Chondrocyte (in vitro differentiated cells): ENCODE measurements at regions not wholly inside any gene's neighbourhood (a gene's known extent, or its start where the extent isn't known, plus 50 kb on each side); places are given as distances from the start of the nearest gene placed in this dataset.

Source experiments
- DNase-seq: peaks from one replicate; pipeline ENCODE4 v3.0.0; 2021; ENCODE audit warnings: mixed read lengths, low spot score
- H3K27ac Mint-ChIP-seq: one replicate; pipeline ENCODE4 v1.8.0; 2021; ENCODE audit warnings: mild to moderate bottlenecking, moderate library complexity, mixed read lengths; ENCODE audit not compliant: unreplicated experiment
- H3K27me3 Mint-ChIP-seq: 2 replicates; pipeline ENCODE4 v1.8.0; 2021; ENCODE audit warnings: low read depth, mixed read lengths
- H3K36me3 Mint-ChIP-seq: 2 replicates; pipeline ENCODE4 v1.8.0; 2021; ENCODE audit warnings: low read depth, mixed read lengths
- H3K4me1 Mint-ChIP-seq: 2 replicates; pipeline ENCODE4 v1.8.0; 2021; ENCODE audit warnings: low read depth, mild to moderate bottlenecking, mixed read lengths
- H3K4me3 Mint-ChIP-seq: one replicate; pipeline ENCODE4 v1.8.0; 2021; ENCODE audit warnings: mild to moderate bottlenecking, moderate library complexity, mixed read lengths; ENCODE audit not compliant: unreplicated experiment
- H3K9me3 Mint-ChIP-seq: 2 replicates; pipeline ENCODE4 v1.8.0; 2021; ENCODE audit warnings: low read depth, mixed read lengths
- TF ChIP-seq, protein P1 (sequence below): fragments of 200-600 bp; sonication (generic); IDR thresholded peaks from 2 replicates; pipeline ENCODE4 v1.5.0; 2021; ENCODE audit warnings: antibody characterized with exemption, mild to moderate bottlenecking, moderate library complexity

DNA sequence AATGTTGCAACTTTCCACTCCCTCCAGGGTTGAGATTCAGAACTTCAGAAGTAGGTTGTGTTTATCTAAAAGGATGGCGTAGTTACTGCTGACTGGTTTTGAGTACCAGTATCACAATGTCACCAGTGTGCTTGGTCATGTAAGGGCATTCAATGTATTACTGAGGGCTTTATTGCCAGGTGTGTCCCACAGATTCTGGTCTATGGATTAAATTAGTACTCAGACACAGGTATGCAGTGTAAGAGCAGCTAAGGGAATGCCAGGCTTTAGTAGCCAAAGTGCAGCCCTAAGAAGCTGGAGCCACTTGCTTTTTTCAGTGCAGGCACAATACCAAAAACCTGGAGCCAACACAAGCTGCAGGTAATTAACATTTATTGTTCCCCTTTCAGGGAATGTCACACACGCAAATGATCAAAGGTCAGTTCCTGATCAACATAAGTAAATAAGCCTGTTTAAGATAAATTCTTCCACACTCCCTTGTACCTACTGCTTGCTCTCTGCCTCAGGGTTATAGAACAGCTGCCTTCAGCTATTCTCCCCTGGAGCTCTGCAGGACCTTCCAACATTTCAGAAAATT lies 130.1 kb upstream of the ZNF91 start:
- H3K4me3 Mint-ChIP-seq = no peak overlapping the region
- no peak overlapping the region for H3K27ac Mint-ChIP-seq
- H3K27me3 Mint-ChIP-seq = no peaks in the 10 kb centered on the region
- DNase-seq = no peak
- H3K4me1 Mint-ChIP-seq = no peaks in the 10 kb centered on the region
- TF ChIP-seq, protein P1, sequence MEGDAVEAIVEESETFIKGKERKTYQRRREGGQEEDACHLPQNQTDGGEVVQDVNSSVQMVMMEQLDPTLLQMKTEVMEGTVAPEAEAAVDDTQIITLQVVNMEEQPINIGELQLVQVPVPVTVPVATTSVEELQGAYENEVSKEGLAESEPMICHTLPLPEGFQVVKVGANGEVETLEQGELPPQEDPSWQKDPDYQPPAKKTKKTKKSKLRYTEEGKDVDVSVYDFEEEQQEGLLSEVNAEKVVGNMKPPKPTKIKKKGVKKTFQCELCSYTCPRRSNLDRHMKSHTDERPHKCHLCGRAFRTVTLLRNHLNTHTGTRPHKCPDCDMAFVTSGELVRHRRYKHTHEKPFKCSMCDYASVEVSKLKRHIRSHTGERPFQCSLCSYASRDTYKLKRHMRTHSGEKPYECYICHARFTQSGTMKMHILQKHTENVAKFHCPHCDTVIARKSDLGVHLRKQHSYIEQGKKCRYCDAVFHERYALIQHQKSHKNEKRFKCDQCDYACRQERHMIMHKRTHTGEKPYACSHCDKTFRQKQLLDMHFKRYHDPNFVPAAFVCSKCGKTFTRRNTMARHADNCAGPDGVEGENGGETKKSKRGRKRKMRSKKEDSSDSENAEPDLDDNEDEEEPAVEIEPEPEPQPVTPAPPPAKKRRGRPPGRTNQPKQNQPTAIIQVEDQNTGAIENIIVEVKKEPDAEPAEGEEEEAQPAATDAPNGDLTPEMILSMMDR = no peak
- H3K36me3 Mint-ChIP-seq = no peaks in the 10 kb centered on the region
- peaks cover 62% of the 10 kb centered on the region for H3K9me3 Mint-ChIP-seq

DNA sequence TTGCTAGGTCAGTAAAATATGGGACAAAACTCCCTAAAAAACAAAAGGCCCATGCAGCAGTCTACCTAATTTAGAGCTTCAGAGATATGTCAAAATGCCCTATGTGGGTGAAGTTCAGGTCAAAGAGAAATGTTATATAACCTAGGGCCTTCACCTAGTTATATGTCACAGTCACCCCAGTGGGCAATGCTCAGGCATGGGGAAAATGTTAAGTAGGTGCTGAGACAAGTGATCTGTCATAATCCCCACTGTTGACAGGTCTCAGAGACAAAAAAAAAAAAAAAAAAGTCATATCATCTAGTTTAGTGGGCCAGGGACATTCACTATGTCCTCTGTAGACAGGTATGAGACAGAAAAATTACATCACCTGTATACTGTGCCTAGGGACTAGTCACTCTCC lies 128.6 kb upstream of the ZNF91 start:
- Mint-ChIP-seq H3K4me1 (no peaks in the 10 kb centered on the region), H3K36me3 (no peaks in the 10 kb centered on the region), H3K27ac (no peak overlapping the region), H3K27me3 (no peaks in the 10 kb centered on the region), H3K9me3 (peaks cover 67% of the 10 kb centered on the region), H3K4me3 (no peak overlapping the region)
- no peak for DNase-seq
- TF ChIP-seq, protein P1 = no peak

DNA sequence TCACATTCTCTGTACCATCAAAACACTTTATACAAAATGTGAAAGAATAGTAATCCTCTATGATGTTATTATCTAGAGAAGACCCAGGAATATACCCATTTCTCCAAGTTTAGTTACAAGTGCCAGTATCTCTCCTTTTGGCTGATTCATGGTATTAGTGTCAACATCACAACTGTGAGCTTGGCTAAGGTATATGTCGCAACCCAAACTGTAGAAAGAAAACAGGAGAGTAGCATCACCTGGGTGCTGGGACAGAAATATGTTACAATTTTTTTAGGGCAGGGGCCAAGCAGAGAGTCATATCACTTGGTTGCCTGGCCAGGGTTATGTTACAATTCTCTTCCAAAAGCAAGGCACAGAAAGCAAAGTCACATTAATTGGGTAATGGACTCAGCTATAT lies 127.2 kb upstream of the ZNF91 start:
- H3K4me1 Mint-ChIP-seq = no peaks in the 10 kb centered on the region
- no peak overlapping the region for H3K4me3 Mint-ChIP-seq
- no peaks in the 10 kb centered on the region for H3K27me3 Mint-ChIP-seq
- peaks cover 68% of the 10 kb centered on the region for H3K9me3 Mint-ChIP-seq
- DNase-seq = no peak
- H3K36me3 Mint-ChIP-seq = no peaks in the 10 kb centered on the region
- TF ChIP-seq, protein P1 = no peak
- H3K27ac Mint-ChIP-seq = no peak overlapping the region

DNA sequence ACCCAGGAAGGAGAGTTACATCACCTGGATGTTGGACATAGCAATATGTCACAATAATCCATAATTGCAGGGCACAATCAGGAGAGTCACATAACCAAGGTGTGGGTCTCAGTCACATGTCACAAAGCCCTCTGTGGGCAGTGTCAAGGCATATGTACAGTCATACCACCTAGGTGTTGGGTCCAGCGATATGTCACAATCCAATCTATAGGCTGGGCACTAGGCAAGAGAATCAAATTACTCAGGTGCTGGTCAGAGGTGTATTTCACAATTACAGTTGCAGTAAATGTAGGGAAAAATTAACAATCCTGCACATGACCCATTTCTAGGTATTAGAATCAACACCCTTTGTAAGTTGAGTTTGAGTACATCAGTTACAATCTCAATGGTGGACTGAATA lies 126.2 kb upstream of the ZNF91 start:
- peaks cover 68% of the 10 kb centered on the region for H3K9me3 Mint-ChIP-seq
- H3K4me3 Mint-ChIP-seq = no peak overlapping the region
- no peaks in the 10 kb centered on the region for H3K27me3 Mint-ChIP-seq
- DNase-seq = no peak
- TF ChIP-seq, protein P1 = no peak
- no peak overlapping the region for H3K27ac Mint-ChIP-seq
- no peaks in the 10 kb centered on the region for H3K4me1 Mint-ChIP-seq
- no peaks in the 10 kb centered on the region for H3K36me3 Mint-ChIP-seq

DNA sequence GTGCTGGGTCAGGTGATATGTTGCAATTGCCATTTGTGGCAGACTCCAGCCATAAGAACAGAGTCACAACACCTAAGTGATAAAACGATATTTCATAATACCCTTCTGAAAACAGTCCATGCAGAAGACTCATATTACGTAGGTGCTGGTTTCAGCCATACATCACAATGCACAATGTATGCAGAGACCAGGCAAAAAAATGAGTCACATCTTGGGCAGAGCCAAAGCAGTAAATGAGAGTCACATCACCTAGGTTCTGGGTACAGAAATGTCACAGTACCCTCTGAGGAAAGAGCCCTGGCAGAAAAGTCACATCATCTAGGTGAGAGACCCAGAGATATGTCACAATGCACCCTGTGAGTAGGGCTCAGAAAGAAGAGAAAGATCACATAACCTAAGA lies 125.2 kb upstream of the ZNF91 start:
- Mint-ChIP-seq H3K27me3 (no peaks in the 10 kb centered on the region), H3K9me3 (peaks cover 63% of the 10 kb centered on the region), H3K27ac (no peak overlapping the region), H3K4me3 (no peak overlapping the region), H3K36me3 (no peaks in the 10 kb centered on the region), H3K4me1 (no peaks in the 10 kb centered on the region)
- no peak for DNase-seq
- TF ChIP-seq, protein P1 = no peak
